ENCODE measurements at regions not wholly inside any gene's neighbourhood (a gene's known extent, or its start where the extent isn't known, plus 50 kb on each side); places are given as distances from the start of the nearest gene placed in this dataset.

DNA sequence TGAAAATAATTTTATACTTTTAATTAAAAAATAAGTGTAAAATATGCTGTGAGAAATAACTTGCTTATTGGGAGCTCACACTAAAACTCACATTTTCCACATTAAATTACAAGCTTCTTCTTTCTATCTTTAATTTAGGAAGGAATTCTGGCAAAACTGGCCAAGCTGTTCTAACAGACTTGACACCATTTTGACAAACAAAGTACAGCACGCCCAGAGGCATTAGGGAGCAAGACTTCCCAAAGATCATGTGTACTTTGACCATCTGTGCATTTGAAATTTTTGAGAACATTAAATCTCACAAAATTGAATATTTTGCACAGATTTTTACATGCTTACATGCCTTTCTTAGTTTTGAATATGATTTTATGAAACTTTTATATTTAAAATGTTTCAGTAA, 1288.4 kb upstream of the CADM2 start:
- DNase-seq (no peak), ATAC-seq (no peak)
- intact Hi-C loops (cut with DNase I): no loop called here

DNA sequence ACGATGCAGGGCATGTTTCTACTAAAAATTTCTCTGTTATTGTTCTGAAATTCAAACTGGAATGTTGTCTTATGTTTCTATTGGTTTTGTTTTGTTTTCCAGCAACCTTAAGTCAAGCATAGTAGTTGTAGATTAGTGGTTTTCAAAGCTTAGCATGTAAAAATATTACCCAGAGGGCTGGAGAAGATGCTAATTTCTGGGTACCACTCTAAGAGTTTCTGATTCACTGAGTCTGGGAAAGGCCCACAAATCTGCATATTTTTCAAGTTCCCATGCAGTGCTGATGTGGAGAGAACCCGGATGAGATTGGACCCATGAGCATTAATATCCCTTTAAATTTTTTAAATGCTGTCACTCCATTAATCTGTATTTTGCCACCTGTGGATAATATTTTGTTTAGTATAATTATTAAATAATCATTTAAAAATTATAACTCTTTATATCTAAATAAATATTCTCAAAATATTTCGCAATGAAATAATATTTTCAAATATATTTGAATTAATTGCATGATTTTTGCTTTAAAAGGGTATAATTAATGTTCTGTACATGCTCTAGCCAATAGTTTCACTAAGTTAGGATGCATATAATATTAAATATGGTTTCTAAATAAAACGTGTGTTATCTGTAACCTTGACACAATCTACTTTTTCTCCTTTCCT, 1274.7 kb upstream of the CADM2 start:
- TF ChIP-seq POLR2A (IDR thresholded peaks at IDR 0.05): no peak
- TF ChIP-seq, protein P1, sequence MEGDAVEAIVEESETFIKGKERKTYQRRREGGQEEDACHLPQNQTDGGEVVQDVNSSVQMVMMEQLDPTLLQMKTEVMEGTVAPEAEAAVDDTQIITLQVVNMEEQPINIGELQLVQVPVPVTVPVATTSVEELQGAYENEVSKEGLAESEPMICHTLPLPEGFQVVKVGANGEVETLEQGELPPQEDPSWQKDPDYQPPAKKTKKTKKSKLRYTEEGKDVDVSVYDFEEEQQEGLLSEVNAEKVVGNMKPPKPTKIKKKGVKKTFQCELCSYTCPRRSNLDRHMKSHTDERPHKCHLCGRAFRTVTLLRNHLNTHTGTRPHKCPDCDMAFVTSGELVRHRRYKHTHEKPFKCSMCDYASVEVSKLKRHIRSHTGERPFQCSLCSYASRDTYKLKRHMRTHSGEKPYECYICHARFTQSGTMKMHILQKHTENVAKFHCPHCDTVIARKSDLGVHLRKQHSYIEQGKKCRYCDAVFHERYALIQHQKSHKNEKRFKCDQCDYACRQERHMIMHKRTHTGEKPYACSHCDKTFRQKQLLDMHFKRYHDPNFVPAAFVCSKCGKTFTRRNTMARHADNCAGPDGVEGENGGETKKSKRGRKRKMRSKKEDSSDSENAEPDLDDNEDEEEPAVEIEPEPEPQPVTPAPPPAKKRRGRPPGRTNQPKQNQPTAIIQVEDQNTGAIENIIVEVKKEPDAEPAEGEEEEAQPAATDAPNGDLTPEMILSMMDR (IDR thresholded peaks at IDR 0.05): no peak
- no peak overlapping the region for H3K27ac ChIP-seq
- intact Hi-C loops (cut with DNase I): no loop called here
- ATAC-seq (no peak), DNase-seq (no peak)
- H3K4me1 ChIP-seq: no peaks in the 10 kb centered on the region
- H3K27me3 ChIP-seq: no peaks in the 10 kb centered on the region
- 51 to 59% (median 54%) methylated on average over 4 of the region's 4 CpGs for WGBS, 4 donors
- no peaks in the 10 kb centered on the region for H3K36me3 ChIP-seq
- H3K9me3 ChIP-seq: peaks cover 0 to 17% (median 0%) of the 10 kb centered on the region in 12 donors
- H3K4me3 ChIP-seq: no peak overlapping the region

More for the DNA sequence above, 1288.4 kb upstream of the CADM2 start:
- TF ChIP-seq POLR2A (IDR thresholded peaks at IDR 0.05): no peak
- TF ChIP-seq, protein P1 (IDR thresholded peaks at IDR 0.05): no peak
- H3K4me3 ChIP-seq: no peak overlapping the region
- WGBS, 4 donors: 75 to 90% (median 80%) methylated on average over 1 of the region's 1 CpG
- H3K27me3 ChIP-seq: no peaks in the 10 kb centered on the region
- no peaks in the 10 kb centered on the region for H3K9me3 ChIP-seq
- H3K27ac ChIP-seq: no peak overlapping the region
- H3K36me3 ChIP-seq: no peaks in the 10 kb centered on the region
- no peaks in the 10 kb centered on the region for H3K4me1 ChIP-seq

DNA sequence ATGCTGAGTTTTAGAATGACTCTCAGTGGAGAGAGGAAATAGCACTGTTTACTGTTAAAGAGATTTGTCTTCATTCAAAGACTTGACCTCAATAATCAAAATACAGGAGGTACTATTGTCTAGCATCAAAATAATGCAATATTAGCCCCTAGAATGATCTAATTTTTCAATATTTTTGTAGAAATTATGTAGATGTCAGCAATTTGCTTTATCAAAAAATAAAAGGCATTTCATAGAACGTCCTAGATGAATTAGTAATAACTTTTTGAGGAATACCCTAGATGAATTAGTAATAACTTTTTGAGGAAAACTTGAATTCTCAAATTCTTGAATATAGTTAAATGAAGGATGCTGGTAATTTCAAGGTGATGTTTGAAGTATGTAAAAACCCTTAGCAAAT, 1252.1 kb upstream of the CADM2 start:
- intact Hi-C loops (cut with DNase I): no loop called here
- Histone ChIP-seq H3K9me3 (peaks cover 0 to 6% (median 0%) of the 10 kb centered on the region in 12 donors), H3K27me3 (no peaks in the 10 kb centered on the region), H3K27ac (no peak overlapping the region), H3K36me3 (no peaks in the 10 kb centered on the region), H3K4me1 (no peaks in the 10 kb centered on the region), H3K4me3 (no peak overlapping the region)
- TF ChIP-seq, protein P1 (IDR thresholded peaks at IDR 0.05): no peak
- no peak for TF ChIP-seq POLR2A (IDR thresholded peaks at IDR 0.05)
- ATAC-seq (no peak), DNase-seq (no peak)
- 13 to 22% (median 18%) methylated on average over 1 of the region's 1 CpG for WGBS, 4 donors

DNA sequence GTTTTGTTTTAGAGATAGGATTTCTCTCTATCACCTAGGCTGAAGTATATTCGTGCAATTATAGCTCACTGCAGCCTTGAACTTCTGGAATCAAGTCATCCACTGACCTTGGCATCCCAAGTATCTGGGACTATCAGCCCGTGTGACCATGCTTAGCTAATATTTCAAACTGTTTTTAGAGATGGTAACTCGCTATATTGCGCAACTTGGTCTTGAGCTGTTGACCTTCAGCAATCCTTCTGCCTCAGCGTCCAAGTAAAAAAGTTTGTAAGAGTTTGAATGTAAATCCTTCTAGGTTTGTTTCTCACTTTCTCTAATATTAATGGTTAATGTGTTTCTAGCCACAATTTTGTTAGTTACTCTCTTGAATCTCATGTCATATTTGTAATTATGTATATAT, 1243.5 kb upstream of the CADM2 start:
- ATAC-seq (no peak), DNase-seq (no peak)
- intact Hi-C loops (cut with DNase I): no loop called here
- no peak for TF ChIP-seq POLR2A (IDR thresholded peaks at IDR 0.05)
- TF ChIP-seq, protein P1 (IDR thresholded peaks at IDR 0.05): no peak
- Histone ChIP-seq H3K4me3 (no peak overlapping the region), H3K9me3 (no peaks in the 10 kb centered on the region), H3K4me1 (no peaks in the 10 kb centered on the region), H3K27me3 (no peaks in the 10 kb centered on the region), H3K27ac (no peak overlapping the region), H3K36me3 (no peaks in the 10 kb centered on the region)
- WGBS, 4 donors: 41 to 72% (median 53%) methylated on average over 5 of the region's 5 CpGs
